ENCODE measurements at regions not wholly inside any gene's neighbourhood (a gene's known extent, or its start where the extent isn't known, plus 50 kb on each side); places are given as distances from the start of the nearest gene placed in this dataset.
"Not testable (repeated sequence)": the region's sequence is repeated elsewhere in the genome, so short reads cannot be mapped to it uniquely, and the experiment has no call there.

GRCh38 chr2:95677346-95677745 lies 85.5 kb downstream of the TRIM43 start:
- no peak for DNase-seq
- no peak for TF ChIP-seq POLR2A (IDR thresholded peaks at IDR 0.05; ENCODE audit: low read length)
- no peak for TF ChIP-seq GATA1 (IDR thresholded peaks at IDR 0.05; ENCODE audit: low read depth, low read length)

- DNase-seq: not testable (repeated sequence)
These were observed 86.0 kb downstream of the TRIM43 start for GRCh38 chr2:95677833-95678232.

GRCh38 chr2:95681158-95681557 lies 89.4 kb downstream of the TRIM43 start:
- not testable (repeated sequence) for DNase-seq

GRCh38 chr2:95681589-95682081 lies 89.8 kb downstream of the TRIM43 start:
- not testable (repeated sequence) for DNase-seq

- DNase-seq: not testable (repeated sequence)
These were observed 91.2 kb downstream of the TRIM43 start for GRCh38 chr2:95682889-95683517.

- no peak for DNase-seq
- TF ChIP-seq GATA1 (IDR thresholded peaks at IDR 0.05; ENCODE audit: low read depth, low read length) (no peak), POLR2A (IDR thresholded peaks at IDR 0.05; ENCODE audit: low read length) (no peak)
These were observed 93.7 kb downstream of the TRIM43 start for GRCh38 chr2:95685513-95685912.

- DNase-seq: not testable (repeated sequence)
These were observed 94.4 kb downstream of the TRIM43 start for GRCh38 chr2:95686056-95686825.

- DNase-seq: not testable (repeated sequence)
These were observed 96.1 kb downstream of the TRIM43 start for GRCh38 chr2:95687852-95688251.

- not testable (repeated sequence) for DNase-seq
These were observed 99.4 kb downstream of the TRIM43 start for GRCh38 chr2:95691210-95691609.

- not testable (repeated sequence) for DNase-seq
These were observed 101.5 kb downstream of the TRIM43 start for GRCh38 chr2:95693071-95693846.

GRCh38 chr2:95695613-95696012 lies 103.8 kb downstream of the TRIM43 start:
- DNase-seq: no peak
- TF ChIP-seq GATA1 (IDR thresholded peaks at IDR 0.05; ENCODE audit: low read depth, low read length) (no peak), POLR2A (IDR thresholded peaks at IDR 0.05; ENCODE audit: low read length) (no peak)

GRCh38 chr2:95698146-95698545 lies 106.3 kb downstream of the TRIM43 start:
- DNase-seq: no peak
- TF ChIP-seq GATA1 (IDR thresholded peaks at IDR 0.05; ENCODE audit: low read depth, low read length): no peak
- TF ChIP-seq POLR2A (IDR thresholded peaks at IDR 0.05; ENCODE audit: low read length): no peak

GRCh38 chr2:95699201-95700184 lies 107.7 kb downstream of the TRIM43 start:
- not testable (repeated sequence) for DNase-seq

- TF ChIP-seq GATA1 (IDR thresholded peaks at IDR 0.05; ENCODE audit: low read depth, low read length): no peak
- no peak for TF ChIP-seq POLR2A (IDR thresholded peaks at IDR 0.05; ENCODE audit: low read length)
- no peak for DNase-seq
These were observed 108.7 kb downstream of the TRIM43 start for GRCh38 chr2:95700519-95700918.

- TF ChIP-seq GATA1 (IDR thresholded peaks at IDR 0.05; ENCODE audit: low read depth, low read length): no peak
- no peak for TF ChIP-seq POLR2A (IDR thresholded peaks at IDR 0.05; ENCODE audit: low read length)
- DNase-seq: no peak
These were observed 110.7 kb downstream of the TRIM43 start for GRCh38 chr2:95702471-95702870.

- DNase-seq: not testable (repeated sequence)
These were observed 115.4 kb downstream of the TRIM43 start for GRCh38 chr2:95707161-95707560.

All from erythroblast (primary cell).